ENCODE measurements at regions not wholly inside any gene's neighbourhood (a gene's known extent, or its start where the extent isn't known, plus 50 kb on each side); places are given as distances from the start of the nearest gene placed in this dataset.

GRCh38 chr6:147837540-147837939 lies 329.1 kb downstream of the SAMD5 start:
- TF ChIP-seq, protein P1, sequence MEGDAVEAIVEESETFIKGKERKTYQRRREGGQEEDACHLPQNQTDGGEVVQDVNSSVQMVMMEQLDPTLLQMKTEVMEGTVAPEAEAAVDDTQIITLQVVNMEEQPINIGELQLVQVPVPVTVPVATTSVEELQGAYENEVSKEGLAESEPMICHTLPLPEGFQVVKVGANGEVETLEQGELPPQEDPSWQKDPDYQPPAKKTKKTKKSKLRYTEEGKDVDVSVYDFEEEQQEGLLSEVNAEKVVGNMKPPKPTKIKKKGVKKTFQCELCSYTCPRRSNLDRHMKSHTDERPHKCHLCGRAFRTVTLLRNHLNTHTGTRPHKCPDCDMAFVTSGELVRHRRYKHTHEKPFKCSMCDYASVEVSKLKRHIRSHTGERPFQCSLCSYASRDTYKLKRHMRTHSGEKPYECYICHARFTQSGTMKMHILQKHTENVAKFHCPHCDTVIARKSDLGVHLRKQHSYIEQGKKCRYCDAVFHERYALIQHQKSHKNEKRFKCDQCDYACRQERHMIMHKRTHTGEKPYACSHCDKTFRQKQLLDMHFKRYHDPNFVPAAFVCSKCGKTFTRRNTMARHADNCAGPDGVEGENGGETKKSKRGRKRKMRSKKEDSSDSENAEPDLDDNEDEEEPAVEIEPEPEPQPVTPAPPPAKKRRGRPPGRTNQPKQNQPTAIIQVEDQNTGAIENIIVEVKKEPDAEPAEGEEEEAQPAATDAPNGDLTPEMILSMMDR (IDR thresholded peaks at IDR 0.05; ENCODE audit: borderline replicate concordance, extremely low read depth, insufficient read depth) = no peak
- H3K9me3 ChIP-seq (ENCODE audit: control insufficient read depth in 2 of 3, insufficient read depth in 1 of 3, low read length in 3 of 3) = no peaks in the 10 kb centered on the region
- DNase-seq (no peak), FAIRE-seq (no peak)
- H3K4me1 ChIP-seq (ENCODE audit: control insufficient read depth in 2 of 3, insufficient read depth in 2 of 3, low read depth in 1 of 3, low read length in 3 of 3) = no peaks in the 10 kb centered on the region
- H3K27ac ChIP-seq (ENCODE audit: low read depth in 2 of 2, low read length in 2 of 2) = no peak overlapping the region
- no peaks in the 10 kb centered on the region for H3K27me3 ChIP-seq (ENCODE audit: control insufficient read depth, insufficient read depth, low read length)
- no peak overlapping the region for H3K4me3 ChIP-seq (ENCODE audit: low read length in 3 of 3)
- intact Hi-C loops (cut with DNase I) = no loop called here
- no peak overlapping the region for H3K9ac ChIP-seq (ENCODE audit: low read length in 3 of 3)
- no peaks in the 10 kb centered on the region for H3K36me3 ChIP-seq (ENCODE audit: control insufficient read depth in 2 of 3, insufficient read depth in 3 of 3, low read length in 3 of 3)

- no peak for DNase-seq
- Histone ChIP-seq H3K27ac (ENCODE audit: low read depth in 2 of 2, low read length in 2 of 2) (no peak overlapping the region), H3K27me3 (ENCODE audit: control insufficient read depth, insufficient read depth, low read length) (no peaks in the 10 kb centered on the region), H3K4me3 (ENCODE audit: low read length in 3 of 3) (no peak overlapping the region), H3K9me3 (ENCODE audit: control insufficient read depth in 2 of 3, insufficient read depth in 1 of 3, low read length in 3 of 3) (no peaks in the 10 kb centered on the region), H3K4me1 (ENCODE audit: control insufficient read depth in 2 of 3, insufficient read depth in 2 of 3, low read depth in 1 of 3, low read length in 3 of 3) (no peaks in the 10 kb centered on the region), H3K9ac (ENCODE audit: low read length in 3 of 3) (no peak overlapping the region), H3K36me3 (ENCODE audit: control insufficient read depth in 2 of 3, insufficient read depth in 3 of 3, low read length in 3 of 3) (no peaks in the 10 kb centered on the region)
- no peak for FAIRE-seq
- intact Hi-C loops (cut with DNase I) = no loop called here
- TF ChIP-seq, protein P1 (IDR thresholded peaks at IDR 0.05; ENCODE audit: borderline replicate concordance, extremely low read depth, insufficient read depth) = no peak
Observed at GRCh38 chr6:147839708-147840610, 331.5 kb downstream of the SAMD5 start.

- Histone ChIP-seq H3K27me3 (ENCODE audit: control insufficient read depth, insufficient read depth, low read length) (no peaks in the 10 kb centered on the region), H3K36me3 (ENCODE audit: control insufficient read depth in 2 of 3, insufficient read depth in 3 of 3, low read length in 3 of 3) (no peaks in the 10 kb centered on the region), H3K9me3 (ENCODE audit: control insufficient read depth in 2 of 3, insufficient read depth in 1 of 3, low read length in 3 of 3) (no peaks in the 10 kb centered on the region), H3K4me3 (ENCODE audit: low read length in 3 of 3) (no peak overlapping the region), H3K27ac (ENCODE audit: low read depth in 2 of 2, low read length in 2 of 2) (no peak overlapping the region), H3K9ac (ENCODE audit: low read length in 3 of 3) (no peak overlapping the region), H3K4me1 (ENCODE audit: control insufficient read depth in 2 of 3, insufficient read depth in 2 of 3, low read depth in 1 of 3, low read length in 3 of 3) (no peaks in the 10 kb centered on the region)
- intact Hi-C loops (cut with DNase I) = no loop called here
- TF ChIP-seq, protein P1 (IDR thresholded peaks at IDR 0.05; ENCODE audit: borderline replicate concordance, extremely low read depth, insufficient read depth) = no peak
- FAIRE-seq = no peak
- DNase-seq = no peak
Observed at GRCh38 chr6:147841547-147842148, 333.2 kb downstream of the SAMD5 start.

All from kidney (tissue), 13 donors.